NCI-H2227 (cell line): ENCODE measurements at regions not wholly inside any gene's neighbourhood (a gene's known extent, or its start where the extent isn't known, plus 50 kb on each side); places are given as distances from the start of the nearest gene placed in this dataset.
"Not testable (repeated sequence)": the region's sequence is repeated elsewhere in the genome, so short reads cannot be mapped to it uniquely, and the experiment has no call there.

Experiments
- DNase-seq: peaks from one replicate; lab custom pipeline; 2025; ENCODE audit not compliant: unreplicated experiment; lab: John Stamatoyannopoulos, UW

DNA sequence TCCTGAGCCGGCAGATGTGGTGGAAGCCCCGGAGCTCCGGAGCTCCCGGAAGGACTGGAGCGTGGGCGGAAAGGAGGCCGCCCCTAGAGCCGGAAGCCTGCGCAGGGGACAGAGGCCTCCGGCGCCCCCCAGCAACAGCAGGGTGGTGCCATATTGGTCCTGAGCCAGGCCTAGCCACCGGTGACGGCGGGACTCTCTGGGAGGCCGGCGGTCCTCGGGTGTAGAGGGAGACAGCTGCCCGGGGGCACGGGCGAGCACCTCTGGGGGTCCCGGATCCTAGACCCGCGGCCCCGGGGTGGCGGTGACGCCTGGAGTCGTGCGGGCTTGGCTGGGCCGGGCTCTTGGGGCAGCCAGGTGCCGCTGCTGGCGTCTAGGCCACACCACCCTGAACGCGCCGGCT lies 1472.2 kb downstream of the FOXD4L5 start:
- DNase-seq, result not testable (repeated sequence)

DNA sequence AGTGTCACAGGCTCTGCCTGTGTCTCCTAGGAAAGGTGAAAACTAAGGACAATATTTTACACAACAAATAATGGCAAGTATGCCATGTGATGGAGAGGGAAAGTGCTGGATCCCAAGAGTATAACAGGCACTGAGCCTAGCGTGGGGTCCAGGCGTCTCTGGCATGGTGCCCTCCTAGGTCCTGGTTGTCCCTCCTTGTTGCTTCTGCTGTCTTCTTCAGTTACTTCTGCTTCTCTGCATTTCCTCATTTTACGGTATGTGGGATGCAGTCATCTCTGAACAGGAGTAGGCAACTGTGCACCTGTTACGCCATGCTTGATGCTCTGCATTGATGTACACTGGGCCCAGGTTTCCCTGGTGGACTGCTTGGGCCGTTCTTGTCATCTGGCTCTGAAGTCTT lies 1480.8 kb downstream of the FOXD4L5 start:
- DNase-seq, result not testable (repeated sequence)

DNA sequence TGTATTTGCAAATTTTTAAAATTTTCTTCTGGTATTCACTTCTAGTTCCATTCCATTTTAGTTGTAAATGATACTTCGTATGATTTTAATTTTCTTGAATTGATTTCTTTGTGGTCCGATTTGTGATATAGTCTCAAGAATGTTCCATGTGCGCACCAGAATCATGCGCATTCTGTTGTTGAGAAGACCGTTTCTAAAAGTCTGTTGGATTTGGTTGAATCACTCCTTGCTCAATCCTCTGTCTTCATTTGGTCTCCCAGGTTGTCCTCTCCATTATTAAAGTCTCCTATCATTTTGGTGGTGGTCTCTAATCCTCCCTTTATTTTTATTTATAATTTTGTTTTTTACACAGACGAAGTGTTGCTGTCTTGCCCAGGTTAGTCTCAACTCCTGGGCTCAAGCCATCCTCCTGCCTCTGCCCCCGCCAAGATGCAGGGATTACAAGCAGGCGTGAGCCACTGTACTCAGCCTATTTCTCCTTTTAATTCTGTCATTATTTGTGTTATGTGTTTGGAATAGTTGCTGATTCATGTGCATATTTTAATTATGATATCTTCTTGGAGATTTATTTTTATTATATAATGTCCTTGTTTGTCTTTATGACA lies 1490.8 kb downstream of the FOXD4L5 start:
- DNase-seq, result not testable (repeated sequence)

DNA sequence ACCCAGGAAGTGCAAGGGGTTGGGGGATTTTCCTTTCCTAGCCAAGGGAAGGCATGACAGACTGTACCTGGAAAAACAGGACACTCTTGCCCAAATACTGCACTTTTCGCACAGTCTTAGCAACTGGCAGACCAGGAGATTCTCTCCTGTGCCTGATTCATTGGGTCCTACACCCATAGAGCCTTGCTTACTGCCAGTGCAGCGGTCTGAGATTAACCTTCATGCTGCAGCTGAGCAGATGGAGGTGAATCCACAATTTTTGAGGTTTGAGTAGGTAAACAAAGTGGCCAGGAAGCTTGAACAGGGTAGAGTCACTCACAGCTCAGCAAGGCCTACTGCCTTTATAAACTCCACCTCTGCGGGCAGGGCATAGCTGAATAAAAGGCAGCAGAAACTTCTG lies 1497.6 kb downstream of the FOXD4L5 start:
- DNase-seq, result not testable (repeated sequence)

DNA sequence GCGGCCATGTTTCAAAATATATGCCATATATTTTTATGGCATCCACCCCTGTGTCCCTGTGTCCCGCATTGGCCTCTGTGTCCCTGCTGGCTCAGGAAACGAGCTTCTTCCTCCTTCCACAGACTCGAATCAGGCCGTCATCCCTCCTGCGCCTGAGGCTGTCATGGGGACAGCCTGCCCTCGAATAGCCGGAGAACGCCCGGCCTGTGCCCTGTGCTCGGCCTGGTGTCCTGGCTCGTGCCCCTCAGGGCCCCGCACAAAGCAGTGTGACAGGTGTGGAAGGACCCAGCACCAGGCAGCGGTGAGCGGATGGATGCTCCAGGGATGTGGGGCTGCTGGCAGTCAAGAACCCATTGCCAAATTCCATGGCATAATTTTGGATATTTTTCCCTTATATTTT lies 1500.0 kb downstream of the FOXD4L5 start:
- DNase-seq, result not testable (repeated sequence)

DNA sequence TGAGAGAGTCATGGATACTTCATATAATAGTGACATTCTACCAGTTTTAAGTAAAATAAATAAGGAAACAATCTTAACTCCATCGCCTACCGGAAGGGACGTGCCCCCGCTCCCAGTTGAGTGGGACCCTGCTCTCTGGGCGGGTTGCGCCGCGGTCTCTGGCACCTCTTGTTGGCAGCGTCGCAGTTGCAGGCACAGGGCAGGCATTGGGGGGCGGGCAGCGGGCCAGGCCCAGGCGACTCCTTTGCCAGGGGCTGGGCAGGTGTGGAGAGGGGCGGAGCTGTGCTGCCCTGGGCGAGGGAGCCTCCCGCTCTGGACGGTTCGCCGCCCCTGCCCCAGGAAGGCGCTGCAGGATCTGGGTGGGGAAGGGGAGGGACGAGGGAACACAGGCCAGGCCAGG lies 1500.6 kb downstream of the FOXD4L5 start:
- not testable (repeated sequence) for DNase-seq

DNA sequence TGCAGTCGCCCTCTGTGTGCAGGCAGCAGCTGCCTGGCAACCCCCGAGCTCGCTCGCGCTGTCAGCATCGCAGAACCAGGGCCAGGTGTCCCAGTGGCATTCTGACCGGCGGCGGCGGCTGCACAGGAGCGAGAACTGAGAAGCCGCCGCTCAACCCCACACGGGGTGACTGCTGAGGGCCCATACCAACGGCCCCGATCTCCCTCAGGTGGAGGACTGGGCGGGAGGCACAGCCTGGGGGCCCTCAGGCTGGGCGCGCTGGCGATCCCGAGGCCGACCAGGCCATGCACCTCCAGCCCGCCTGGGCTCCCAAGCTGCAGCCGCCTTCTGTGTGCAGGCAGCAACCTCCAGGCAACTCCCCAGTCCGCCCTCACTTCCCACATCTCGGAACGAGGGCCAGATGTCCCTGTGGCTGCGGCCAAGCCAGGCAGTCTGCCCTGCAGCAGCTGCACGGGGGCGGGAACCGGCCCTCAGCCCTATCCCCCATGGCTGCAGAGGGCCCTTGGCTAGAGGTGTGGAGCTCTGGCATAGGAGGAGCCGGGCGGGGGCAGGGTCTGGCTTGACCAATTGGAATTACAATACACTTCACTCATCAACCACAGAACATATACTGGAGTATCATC lies 1503.1 kb downstream of the FOXD4L5 start:
- DNase-seq, result not testable (repeated sequence)

DNA sequence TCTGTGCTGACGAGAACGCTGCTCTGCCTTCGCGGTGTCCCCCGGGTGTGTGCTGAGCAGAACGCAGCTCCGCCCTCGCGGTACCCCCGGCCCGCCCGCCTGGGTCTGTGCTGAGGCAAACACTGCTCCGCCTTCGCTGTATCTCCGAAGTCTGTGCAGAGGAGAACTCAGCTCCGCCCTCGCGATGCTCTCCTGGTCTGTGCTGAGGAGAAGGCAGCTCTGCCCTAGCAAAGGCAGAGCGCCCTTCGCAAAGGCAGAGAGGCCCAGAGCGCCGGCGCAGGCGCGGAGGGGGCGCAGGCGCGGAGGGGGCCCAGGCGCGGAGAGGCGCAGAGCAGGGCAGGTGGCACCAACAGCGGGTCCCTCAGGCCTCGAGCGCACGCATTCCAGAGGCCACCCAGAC lies 1503.6 kb downstream of the FOXD4L5 start:
- DNase-seq, result not testable (repeated sequence)

DNA sequence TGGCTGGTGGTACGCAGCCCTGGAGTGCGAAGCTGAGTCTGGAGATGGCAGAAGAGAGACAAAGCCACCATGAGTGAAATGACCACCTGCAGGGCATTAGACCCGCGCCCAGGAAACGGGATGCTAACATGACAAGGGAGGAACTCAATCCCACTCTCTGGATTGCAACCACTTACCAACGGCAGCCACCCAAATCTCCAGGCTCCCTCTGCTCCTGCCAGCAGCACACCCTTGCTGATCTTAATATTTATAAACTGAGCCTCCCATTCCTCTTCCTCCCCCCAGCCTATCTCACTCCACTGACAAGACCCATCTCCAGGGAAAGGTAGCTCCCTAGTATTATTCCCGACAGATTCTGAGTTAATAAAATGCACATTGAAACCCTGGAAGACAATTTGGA lies 1508.8 kb downstream of the FOXD4L5 start:
- DNase-seq, result not testable (repeated sequence)

DNA sequence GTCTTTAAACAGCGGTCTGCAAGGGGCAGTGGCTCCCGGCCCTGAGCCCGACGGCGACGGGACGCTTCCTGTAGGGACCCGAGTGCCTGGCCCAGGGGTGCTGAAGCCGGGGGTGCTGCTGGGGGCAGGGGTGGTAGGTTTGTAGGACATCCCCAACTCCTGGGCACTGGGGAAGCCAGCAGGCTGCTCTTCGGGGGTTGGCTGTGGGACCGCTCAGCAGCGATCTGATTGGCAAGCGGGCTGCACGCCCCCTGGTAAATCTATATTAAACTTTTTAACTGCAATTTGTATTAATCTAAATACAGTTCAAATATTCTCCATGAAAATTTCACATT lies 1510.0 kb downstream of the FOXD4L5 start:
- DNase-seq, result not testable (repeated sequence)

DNA sequence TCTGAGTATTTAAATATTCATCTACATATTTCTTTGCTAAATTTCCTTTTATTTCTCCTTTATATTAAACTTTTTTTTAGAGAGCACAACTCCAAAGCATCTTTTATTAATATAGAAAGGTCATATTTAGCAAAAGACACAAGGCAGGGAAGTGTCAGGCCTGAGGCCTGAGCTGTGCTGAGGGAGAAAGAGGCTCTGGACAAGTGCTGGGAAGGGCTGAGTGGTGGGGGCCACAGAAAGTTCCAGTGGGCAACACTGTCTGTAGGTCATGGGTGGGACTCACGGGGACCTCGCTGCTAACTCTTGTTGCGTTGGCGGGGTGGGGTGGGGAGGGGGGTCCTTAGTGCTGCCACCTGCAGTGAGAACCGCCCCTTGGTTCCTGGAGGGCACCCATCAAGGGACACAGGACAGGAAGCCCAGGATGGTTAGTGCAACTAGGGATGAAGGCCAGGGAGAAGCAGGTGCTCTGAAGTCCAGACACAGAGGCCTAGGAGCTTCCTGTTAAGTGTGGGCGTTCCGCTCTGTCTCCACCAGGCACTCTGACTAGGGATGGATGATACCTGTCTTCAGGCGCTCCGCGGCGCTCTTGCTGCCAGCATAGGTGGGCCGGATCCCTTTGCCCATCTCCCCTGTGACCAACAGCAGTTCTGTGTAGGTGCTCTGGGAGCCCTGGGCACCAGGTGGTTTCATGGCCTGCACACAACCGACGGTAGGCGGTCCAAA lies 1510.5 kb downstream of the FOXD4L5 start:
- DNase-seq, result not testable (repeated sequence)

DNA sequence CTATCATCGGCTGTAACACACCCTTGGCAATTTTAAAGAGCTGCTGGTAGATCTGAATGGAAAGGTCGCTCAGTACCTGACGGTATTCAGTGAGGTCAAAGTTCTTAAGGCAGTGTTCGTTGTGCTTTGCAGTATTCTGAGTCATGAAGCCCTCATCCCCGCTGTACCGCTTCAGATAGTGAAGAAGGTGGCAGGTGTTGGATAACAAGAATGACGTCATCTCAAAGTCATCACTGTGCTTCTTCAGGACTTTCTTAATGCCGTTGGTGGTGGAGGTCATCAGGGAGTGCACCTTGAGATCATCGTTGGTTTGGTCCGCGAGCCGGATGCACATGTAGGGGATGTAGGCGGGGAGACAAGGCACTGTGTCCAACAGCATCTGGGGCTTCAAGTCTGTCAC lies 1522.8 kb downstream of the FOXD4L5 start:
- not testable (repeated sequence) for DNase-seq

DNA sequence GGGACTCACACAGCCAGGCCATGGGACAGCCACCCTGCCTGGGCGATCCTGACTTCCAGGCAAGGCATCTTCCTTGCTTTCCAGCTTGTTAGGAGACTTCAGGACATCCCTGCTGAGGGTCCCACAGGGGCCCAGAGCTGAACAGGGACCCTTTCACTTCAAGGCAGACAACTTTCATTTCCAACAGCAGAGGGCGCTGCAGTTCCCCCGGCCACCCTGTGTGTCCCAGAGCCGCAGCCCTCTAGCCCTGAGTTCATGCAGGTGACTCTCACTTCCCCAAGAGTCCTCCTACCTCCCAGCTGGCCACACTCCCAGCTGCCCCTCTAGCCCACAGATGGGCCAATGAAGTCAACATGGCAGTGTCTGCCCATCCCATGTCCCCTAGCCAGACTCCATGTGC lies 1556.0 kb downstream of the FOXD4L5 start:
- DNase-seq, result not testable (repeated sequence)

DNA sequence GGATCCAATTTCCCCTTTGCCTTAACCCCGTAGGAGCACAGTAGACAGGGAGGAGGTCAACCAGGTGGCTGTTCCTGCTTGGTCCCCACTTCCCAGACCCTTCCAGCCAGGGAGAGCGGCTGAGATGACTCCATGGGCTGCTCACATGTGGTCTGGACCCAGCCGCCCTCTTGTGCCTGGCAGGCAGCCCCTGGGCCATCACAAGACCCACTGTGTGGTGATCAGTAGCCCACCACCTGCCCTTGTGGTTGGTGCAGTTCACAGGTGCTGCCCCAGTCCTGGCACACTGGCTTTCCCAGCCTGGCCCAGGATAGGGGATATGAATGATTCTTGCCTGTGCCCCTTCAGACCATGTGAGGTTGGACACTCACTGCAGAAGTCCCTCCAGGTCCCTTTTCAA lies 1556.7 kb downstream of the FOXD4L5 start:
- DNase-seq, result no peak

DNA sequence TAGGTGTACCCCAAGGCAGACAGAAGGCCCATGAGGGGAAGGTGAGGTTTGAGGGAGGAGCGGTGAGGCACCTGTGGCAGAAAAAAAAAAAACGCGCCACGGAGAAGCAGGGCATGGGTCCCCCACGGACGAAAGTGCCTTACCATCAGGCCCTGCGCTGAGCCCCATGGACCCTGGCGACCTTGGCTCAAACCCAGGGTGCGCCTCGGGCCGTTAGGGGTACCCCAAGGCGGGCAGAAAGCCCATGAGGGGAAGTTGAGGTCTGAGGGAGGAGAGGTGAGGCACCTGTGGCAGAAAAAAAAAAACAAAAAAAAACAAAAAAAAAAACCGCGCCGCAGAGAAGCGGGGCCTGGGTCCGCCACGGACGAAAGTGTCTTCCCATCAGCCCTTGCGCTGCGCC lies 1576.7 kb downstream of the FOXD4L5 start:
- not testable (repeated sequence) for DNase-seq

DNA sequence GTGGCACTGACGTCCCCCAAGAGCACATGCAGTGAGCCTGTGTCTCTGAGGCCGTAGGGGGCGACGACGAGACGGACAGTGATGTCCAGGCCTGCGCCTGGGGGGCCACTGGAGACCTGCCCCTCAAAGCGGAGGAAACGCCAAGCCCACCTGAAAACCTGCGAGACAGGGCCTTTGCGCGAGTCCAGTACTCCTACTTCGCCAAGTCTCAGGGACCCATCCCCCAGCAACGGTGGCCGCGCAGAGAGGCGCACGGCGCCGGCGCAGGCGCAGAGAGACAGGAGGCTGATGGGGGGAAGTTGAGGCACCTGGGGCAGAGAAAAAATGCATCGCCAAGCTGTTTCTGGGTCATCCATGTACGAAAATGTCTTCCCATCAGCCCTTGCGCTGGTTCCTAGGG lies 1580.6 kb downstream of the FOXD4L5 start:
- not testable (repeated sequence) for DNase-seq

DNA sequence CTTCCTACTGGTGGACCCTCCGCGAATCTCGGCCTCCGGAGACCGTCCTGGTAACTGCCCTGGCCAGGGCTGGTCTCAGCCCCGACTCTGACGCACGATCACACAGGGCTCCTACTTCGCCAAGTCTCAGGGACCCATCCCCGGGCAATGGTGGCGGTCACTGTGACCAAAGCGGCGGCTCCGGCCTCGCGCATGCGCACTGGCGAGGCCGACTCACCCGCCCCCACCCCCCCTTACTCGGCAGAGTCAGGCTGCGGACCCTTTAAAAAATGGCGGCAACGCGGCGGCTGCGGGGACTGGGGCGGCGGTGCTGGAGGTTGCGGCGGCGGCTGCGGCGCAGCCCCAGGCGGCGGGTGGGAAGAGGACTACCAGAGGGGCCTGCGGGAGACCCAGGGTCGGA lies 1581.3 kb downstream of the FOXD4L5 start:
- DNase-seq, result peak; percentile 59

DNA sequence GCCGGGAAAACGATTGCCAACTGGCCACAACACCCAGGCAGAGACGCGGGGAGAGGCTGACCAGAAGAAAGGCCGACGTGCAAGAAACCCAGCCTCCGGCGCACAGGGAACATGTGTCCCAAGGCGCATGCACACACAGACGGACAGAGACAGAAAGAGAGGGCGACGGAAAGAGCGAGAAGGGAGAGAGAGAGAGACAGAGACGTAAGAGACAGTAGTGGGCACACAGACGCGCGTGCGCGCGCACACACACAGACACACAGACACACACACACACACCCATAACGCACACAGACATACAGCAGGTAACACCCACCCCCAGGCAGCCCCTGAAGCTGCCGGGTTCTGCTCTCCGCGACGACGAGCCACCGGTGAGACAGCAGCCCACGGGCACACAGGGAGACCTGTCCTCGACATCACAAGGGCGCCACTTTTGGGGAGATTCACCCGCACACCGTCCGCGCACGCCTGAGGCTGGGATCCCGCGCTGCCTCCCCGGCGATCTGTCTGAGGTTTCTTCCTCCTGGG lies 1581.8 kb downstream of the FOXD4L5 start:
- peak; percentile 32 for DNase-seq
